ENCODE measurements at regions not wholly inside any gene's neighbourhood (a gene's known extent, or its start where the extent isn't known, plus 50 kb on each side); places are given as distances from the start of the nearest gene placed in this dataset.

- TF ChIP-seq, protein P1, sequence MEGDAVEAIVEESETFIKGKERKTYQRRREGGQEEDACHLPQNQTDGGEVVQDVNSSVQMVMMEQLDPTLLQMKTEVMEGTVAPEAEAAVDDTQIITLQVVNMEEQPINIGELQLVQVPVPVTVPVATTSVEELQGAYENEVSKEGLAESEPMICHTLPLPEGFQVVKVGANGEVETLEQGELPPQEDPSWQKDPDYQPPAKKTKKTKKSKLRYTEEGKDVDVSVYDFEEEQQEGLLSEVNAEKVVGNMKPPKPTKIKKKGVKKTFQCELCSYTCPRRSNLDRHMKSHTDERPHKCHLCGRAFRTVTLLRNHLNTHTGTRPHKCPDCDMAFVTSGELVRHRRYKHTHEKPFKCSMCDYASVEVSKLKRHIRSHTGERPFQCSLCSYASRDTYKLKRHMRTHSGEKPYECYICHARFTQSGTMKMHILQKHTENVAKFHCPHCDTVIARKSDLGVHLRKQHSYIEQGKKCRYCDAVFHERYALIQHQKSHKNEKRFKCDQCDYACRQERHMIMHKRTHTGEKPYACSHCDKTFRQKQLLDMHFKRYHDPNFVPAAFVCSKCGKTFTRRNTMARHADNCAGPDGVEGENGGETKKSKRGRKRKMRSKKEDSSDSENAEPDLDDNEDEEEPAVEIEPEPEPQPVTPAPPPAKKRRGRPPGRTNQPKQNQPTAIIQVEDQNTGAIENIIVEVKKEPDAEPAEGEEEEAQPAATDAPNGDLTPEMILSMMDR (IDR thresholded peaks at IDR 0.05) = no peak
- TF ChIP-seq E2F1 (CRISPR knock-in tag; IDR thresholded peaks at IDR 0.05) (no peak), ZNF423 (CRISPR knock-in tag; IDR thresholded peaks at IDR 0.05) (no peak), NFATC4 (CRISPR knock-in tag; IDR thresholded peaks at IDR 0.05) (no peak), E2F5 (CRISPR knock-in tag; IDR thresholded peaks at IDR 0.05) (no peak)
Observed at GRCh38 chr12:62191491-62192179, 68.6 kb upstream of the USP15 start.
